Suprapubic skin (tissue), 4 donors: ENCODE measurements at regions not wholly inside any gene's neighbourhood (a gene's known extent, or its start where the extent isn't known, plus 50 kb on each side); places are given as distances from the start of the nearest gene placed in this dataset.

Experiments used
- DNase-seq, 2 donors: peaks; one replicate each; pipeline ENCODE4 v3.0.0-alpha.2; 2019; ENCODE audit warnings: low spot score in 2 of 2
- H3K27ac ChIP-seq: fragments of 200-600 bp; sonication (generic); one replicate; pipeline ENCODE4 v1.5.1; 2019
- H3K27me3 ChIP-seq: fragments of 200-600 bp; sonication (generic); one replicate; pipeline ENCODE4 v1.5.1; 2019
- H3K36me3 ChIP-seq: fragments of 200-600 bp; sonication (generic); one replicate; pipeline ENCODE4 v1.5.1; 2019
- H3K4me1 ChIP-seq: fragments of 200-600 bp; sonication (generic); one replicate; pipeline ENCODE4 v1.5.1; 2019
- H3K4me3 ChIP-seq: fragments of 200-600 bp; sonication (generic); one replicate; pipeline ENCODE4 v1.5.1; 2019; ENCODE audit warnings: mild to moderate bottlenecking
- H3K9me3 ChIP-seq: fragments of 200-600 bp; sonication (generic); one replicate; pipeline ENCODE4 v1.5.1; 2019
- EP300 ChIP-seq: sonication (generic); formaldehyde crosslinking; IDR thresholded peaks from one replicate; pipeline ENCODE4 v1.6.1; 2017; ENCODE audit warnings: antibody characterized with exemption
- POLR2A ChIP-seq, 2 donors: fragments of 450-650 bp; IDR thresholded peaks; one replicate each; pipeline ENCODE4 v1.6.1; 2017; ENCODE audit warnings: antibody characterized with exemption in 2 of 2, mild to moderate bottlenecking in 2 of 2, moderate library complexity in 2 of 2
- POLR2AphosphoS5 ChIP-seq, 3 donors: sonication (generic); formaldehyde crosslinking; IDR thresholded peaks; one replicate each; pipeline ENCODE4 v1.6.1; 2017; ENCODE audit warnings: antibody characterized with exemption in 3 of 3
- WGBS: methylation state at CpG from one replicate; pipeline ENCODE4 v1.1.5; 2018; 5-methylcytosine and 5-hydroxymethylcytosine counted together
- TF ChIP-seq, protein P1 (sequence below), 2 donors: fragments of 200-600 bp in 1 of 2; fragments of 450-650 bp in 1 of 2; sonication (generic) in 1 of 2; IDR thresholded peaks; one replicate each; pipeline ENCODE4 v1.5.1; 2016 to 2019; ENCODE audit warnings: antibody characterized with exemption in 2 of 2, mild to moderate bottlenecking in 1 of 2, moderate library complexity in 1 of 2

- TF ChIP-seq, protein P1, sequence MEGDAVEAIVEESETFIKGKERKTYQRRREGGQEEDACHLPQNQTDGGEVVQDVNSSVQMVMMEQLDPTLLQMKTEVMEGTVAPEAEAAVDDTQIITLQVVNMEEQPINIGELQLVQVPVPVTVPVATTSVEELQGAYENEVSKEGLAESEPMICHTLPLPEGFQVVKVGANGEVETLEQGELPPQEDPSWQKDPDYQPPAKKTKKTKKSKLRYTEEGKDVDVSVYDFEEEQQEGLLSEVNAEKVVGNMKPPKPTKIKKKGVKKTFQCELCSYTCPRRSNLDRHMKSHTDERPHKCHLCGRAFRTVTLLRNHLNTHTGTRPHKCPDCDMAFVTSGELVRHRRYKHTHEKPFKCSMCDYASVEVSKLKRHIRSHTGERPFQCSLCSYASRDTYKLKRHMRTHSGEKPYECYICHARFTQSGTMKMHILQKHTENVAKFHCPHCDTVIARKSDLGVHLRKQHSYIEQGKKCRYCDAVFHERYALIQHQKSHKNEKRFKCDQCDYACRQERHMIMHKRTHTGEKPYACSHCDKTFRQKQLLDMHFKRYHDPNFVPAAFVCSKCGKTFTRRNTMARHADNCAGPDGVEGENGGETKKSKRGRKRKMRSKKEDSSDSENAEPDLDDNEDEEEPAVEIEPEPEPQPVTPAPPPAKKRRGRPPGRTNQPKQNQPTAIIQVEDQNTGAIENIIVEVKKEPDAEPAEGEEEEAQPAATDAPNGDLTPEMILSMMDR (IDR thresholded peaks at IDR 0.05), result no peak
- TF ChIP-seq POLR2AphosphoS5 (IDR thresholded peaks at IDR 0.05) (no peak), POLR2A (IDR thresholded peaks at IDR 0.05) (no peak), EP300 (no peak)
- Histone ChIP-seq H3K27me3 (no peaks in the 10 kb centered on the region), H3K4me3 (no peak overlapping the region), H3K36me3 (no peaks in the 10 kb centered on the region), H3K4me1 (peaks cover 2% of the 10 kb centered on the region), H3K27ac (no peak overlapping the region), H3K9me3 (no peaks in the 10 kb centered on the region)
- 98% methylated on average over 1 of the region's 1 CpG for WGBS
- DNase-seq, result no peak
These were observed 421.7 kb downstream of the EFNB2 start for GRCh38 chr13:106113796-106114195.

- H3K4me1 ChIP-seq, result no peaks in the 10 kb centered on the region
- H3K27me3 ChIP-seq, result no peaks in the 10 kb centered on the region
- H3K4me3 ChIP-seq, result no peak overlapping the region
- WGBS, result 90% methylated on average over 3 of the region's 3 CpGs
- DNase-seq, result no peak
- no peak overlapping the region for H3K27ac ChIP-seq
- no peaks in the 10 kb centered on the region for H3K36me3 ChIP-seq
- TF ChIP-seq POLR2AphosphoS5 (IDR thresholded peaks at IDR 0.05) (no peak), EP300 (no peak), POLR2A (IDR thresholded peaks at IDR 0.05) (no peak)
- TF ChIP-seq, protein P1 (IDR thresholded peaks at IDR 0.05), result no peak
- H3K9me3 ChIP-seq, result no peaks in the 10 kb centered on the region
These were observed 423.3 kb downstream of the EFNB2 start for GRCh38 chr13:106112191-106112590.

- 77% methylated on average over 8 of the region's 8 CpGs for WGBS
- Histone ChIP-seq H3K27me3 (no peaks in the 10 kb centered on the region), H3K4me1 (no peaks in the 10 kb centered on the region)
These were observed 425.1 kb downstream of the EFNB2 start for GRCh38 chr13:106110241-106110855.

DNA sequence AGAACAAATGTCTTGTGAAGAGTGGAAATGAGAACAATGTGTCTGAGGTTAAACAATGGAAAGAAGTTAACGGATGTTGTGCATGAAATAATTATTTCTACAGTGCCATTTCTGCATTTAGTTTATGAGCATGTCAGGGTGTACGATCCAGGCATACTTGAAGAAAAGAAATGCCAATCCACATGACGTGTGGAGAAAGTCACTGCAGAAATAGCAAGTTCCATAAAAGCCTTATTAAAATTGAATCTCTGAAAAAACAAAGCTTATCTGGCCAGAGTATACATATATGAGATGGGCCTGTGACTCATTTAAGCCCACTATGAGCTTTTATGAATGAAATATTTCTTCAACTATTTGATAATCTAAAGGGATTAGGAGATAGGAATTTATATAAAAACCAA, 426.1 kb downstream of the EFNB2 start:
- no peaks in the 10 kb centered on the region for H3K4me1 ChIP-seq
- H3K9me3 ChIP-seq, result no peaks in the 10 kb centered on the region
- no peak for DNase-seq
- WGBS, result 64% methylated on average over 3 of the region's 3 CpGs
- H3K27me3 ChIP-seq, result no peaks in the 10 kb centered on the region
- no peaks in the 10 kb centered on the region for H3K36me3 ChIP-seq
- TF ChIP-seq, protein P1 (IDR thresholded peaks at IDR 0.05), result no peak
- TF ChIP-seq EP300, result no peak
- TF ChIP-seq POLR2AphosphoS5 (IDR thresholded peaks at IDR 0.05), result no peak
- TF ChIP-seq POLR2A (IDR thresholded peaks at IDR 0.05), result no peak
- no peak overlapping the region for H3K27ac ChIP-seq
- H3K4me3 ChIP-seq, result no peak overlapping the region

More at GRCh38 chr13:106110241-106110855, 425.1 kb downstream of the EFNB2 start:
- TF ChIP-seq POLR2AphosphoS5 (IDR thresholded peaks at IDR 0.05), result no peak
- TF ChIP-seq EP300, result no peak
- TF ChIP-seq POLR2A (IDR thresholded peaks at IDR 0.05), result no peak
- TF ChIP-seq, protein P1 (IDR thresholded peaks at IDR 0.05), result no peak
- no peaks in the 10 kb centered on the region for H3K36me3 ChIP-seq
- no peak overlapping the region for H3K27ac ChIP-seq
- no peak for DNase-seq
- no peak overlapping the region for H3K4me3 ChIP-seq
- H3K9me3 ChIP-seq, result no peaks in the 10 kb centered on the region

- Histone ChIP-seq H3K4me1 (no peaks in the 10 kb centered on the region), H3K27ac (no peak overlapping the region), H3K9me3 (no peaks in the 10 kb centered on the region), H3K4me3 (no peak overlapping the region), H3K27me3 (no peaks in the 10 kb centered on the region), H3K36me3 (no peaks in the 10 kb centered on the region)
- TF ChIP-seq POLR2AphosphoS5 (IDR thresholded peaks at IDR 0.05), result no peak
- TF ChIP-seq EP300, result no peak
- TF ChIP-seq, protein P1 (IDR thresholded peaks at IDR 0.05), result no peak
- TF ChIP-seq POLR2A (IDR thresholded peaks at IDR 0.05), result no peak
- no peak for DNase-seq
- WGBS, result 83% methylated on average over 9 of the region's 9 CpGs
These were observed 427.1 kb downstream of the EFNB2 start for GRCh38 chr13:106108346-106108745.
